ENCODE measurements at regions not wholly inside any gene's neighbourhood (a gene's known extent, or its start where the extent isn't known, plus 50 kb on each side); places are given as distances from the start of the nearest gene placed in this dataset.

DNA sequence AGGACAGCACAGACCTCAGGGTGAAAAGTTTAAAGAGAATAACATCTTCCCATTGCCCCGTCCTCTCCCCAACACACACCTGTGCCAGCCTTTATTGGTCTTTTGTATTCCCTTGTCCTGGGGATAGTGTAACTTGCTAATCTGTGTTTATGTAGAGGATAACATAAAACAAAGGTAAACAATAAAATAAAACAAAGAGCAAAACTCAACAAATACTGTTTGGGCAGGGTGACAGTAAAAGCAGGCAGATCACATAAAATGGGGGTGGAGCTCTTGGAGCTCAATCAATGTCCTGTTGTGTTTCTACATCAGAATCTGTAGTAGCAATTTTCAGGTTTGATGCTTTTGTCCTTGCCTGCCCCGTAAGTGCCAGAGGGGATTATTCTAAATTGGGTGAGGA, 1939.7 kb downstream of the TP53TG3F start:
- no peak for DNase-seq

DNA sequence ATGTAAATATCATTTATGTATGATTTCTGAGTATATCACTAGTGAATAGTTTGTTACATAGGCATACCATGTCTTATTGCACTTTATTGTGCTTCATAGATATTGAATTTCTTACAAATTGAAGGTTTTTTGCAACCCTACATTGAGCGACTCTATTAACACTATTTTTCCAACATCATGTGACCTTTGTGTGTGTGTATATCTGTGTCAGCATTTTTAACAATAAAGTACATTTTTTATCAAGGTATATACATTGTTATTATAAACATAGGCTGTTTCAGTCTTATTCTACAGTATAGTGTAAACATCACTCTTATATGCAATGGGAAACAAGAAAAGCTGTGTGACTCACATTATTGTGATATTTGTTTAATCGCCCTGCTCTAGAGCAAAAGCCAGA, 1944.9 kb downstream of the TP53TG3F start:
- DNase-seq = no peak

DNA sequence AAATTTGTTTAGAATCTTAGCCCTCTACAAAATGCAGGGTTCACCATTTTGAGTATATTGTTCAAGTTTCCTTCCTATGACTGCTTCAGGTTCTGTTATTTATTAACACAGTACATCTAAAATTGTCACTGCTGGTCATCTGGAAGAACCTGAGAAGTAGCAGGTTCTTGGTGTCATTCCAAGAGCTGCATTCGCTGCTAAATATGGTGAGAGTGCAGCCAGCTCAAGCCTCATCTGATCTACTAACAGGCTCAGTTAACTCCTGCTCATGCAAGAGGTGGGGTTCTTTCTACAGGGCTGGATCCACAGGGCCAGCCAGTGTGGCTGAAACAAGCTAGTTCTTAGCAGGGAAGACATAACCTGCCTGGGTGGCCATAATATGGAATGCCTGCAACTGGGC, 1946.1 kb downstream of the TP53TG3F start:
- DNase-seq = no peak

DNA sequence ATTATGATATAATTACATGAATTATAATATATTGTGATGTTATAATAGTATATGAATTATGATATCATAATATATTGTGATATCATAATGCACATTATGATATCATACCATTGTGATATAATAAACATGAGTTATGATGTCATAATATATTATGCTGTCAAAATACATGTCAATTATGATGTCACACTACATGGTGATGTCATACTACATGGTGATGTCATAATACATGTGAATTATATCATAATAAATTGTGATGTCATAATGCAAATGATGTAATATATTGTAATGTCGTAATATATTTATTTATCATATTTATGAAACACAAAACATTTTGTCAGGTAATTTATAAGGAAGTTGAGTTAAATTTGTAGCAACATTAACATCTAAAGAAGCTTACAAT, 1950.1 kb downstream of the TP53TG3F start:
- no peak for DNase-seq

DNA sequence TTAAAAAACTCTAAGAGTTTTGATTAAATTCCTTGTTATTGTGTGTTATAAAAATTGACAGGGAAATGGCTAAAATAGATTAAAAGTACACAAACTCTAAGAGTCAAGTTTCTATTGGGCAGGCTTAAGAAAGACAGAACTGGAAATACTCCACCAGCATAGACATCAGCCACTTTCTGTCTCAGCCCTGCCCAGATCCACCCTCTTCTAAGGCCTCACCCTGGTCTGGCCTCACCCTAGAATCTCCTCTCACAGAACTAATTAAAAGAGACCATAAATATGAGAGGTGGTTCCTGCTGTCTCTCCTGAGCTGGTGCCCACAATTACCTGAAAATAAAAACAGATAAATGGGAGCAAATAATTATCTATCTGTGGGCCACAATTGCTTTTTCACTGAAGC, 1951.0 kb downstream of the TP53TG3F start:
- no peak for DNase-seq

DNA sequence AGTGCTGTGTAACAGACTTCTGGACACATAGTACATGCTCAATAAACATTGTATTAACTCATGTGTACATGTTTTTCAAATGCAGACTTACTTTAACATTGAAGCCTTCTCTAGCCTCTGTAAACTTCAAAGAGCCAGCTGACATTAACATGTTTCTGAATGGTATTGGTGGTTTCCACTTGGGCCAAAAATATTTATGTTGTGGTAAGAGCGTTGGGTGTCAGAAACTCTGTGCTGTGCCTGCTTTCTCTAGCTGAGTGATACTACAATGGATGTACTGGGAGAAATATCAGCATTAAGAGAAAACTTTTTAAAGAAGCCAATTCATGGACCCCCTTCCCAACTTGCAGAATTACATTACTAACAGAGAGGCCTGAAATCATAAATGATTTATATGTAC, 1951.7 kb downstream of the TP53TG3F start:
- no peak for DNase-seq

DNA sequence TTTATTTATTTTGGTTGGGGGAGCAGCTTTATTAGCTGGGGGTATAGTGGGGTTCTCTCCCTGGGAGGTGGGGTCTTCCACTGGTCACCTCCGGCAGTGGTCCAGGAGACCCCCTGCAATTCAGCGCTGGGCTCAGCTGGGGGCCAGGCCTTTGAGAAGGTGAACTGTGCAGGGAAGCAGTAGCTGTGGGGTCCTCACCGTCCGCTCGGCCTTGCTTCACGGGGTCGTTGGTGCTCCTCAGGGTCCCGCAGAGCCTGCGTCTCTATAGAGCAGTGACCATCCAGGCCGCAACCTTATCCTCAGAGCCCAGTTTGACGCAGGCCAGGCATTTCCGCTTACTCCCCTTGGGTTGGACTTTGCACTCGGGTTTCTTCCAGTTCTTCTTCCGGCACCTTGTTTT, 1954.7 kb downstream of the TP53TG3F start:
- DNase-seq = no peak

DNA sequence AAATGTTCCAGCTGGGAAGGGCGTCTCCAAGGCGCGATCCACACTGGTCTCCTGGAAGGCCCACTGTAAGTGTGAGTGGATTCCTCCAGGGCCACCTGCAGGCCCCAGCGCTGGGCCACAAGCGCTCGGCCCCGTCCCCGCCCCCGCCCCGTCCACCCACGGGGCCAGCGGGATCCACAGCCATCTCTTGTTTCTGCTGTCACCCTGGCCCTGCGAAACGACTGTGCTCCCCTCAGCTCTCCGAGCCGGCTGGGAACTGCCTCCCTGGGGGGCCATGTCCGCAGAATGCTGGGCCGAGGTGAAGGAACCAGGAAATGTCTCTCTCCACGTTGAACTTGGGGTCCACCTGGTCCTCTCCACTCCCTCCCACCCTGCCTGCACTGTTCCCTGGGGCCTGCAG, 1955.2 kb downstream of the TP53TG3F start:
- no peak for DNase-seq

DNA sequence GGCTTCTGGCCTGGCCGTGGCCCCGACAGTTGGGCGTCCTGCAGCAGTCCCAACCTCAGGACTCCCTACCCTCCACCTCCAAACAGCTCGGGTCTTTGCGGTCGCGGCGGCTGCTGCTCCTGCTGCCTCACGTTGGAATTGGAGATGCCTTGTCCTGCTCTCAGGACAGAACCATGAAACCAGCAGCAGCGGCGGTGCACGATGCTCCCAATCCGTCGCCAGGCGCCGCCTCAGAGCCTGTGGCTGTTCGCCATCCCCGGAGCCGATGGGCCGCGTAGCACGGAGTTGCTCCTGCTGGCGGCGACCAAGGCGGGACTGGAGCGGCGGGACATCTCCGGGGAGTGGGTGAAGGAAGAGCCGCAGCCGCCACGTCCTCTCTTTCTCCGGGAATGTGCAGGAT, 1965.9 kb downstream of the TP53TG3F start:
- no peak for DNase-seq

DNA sequence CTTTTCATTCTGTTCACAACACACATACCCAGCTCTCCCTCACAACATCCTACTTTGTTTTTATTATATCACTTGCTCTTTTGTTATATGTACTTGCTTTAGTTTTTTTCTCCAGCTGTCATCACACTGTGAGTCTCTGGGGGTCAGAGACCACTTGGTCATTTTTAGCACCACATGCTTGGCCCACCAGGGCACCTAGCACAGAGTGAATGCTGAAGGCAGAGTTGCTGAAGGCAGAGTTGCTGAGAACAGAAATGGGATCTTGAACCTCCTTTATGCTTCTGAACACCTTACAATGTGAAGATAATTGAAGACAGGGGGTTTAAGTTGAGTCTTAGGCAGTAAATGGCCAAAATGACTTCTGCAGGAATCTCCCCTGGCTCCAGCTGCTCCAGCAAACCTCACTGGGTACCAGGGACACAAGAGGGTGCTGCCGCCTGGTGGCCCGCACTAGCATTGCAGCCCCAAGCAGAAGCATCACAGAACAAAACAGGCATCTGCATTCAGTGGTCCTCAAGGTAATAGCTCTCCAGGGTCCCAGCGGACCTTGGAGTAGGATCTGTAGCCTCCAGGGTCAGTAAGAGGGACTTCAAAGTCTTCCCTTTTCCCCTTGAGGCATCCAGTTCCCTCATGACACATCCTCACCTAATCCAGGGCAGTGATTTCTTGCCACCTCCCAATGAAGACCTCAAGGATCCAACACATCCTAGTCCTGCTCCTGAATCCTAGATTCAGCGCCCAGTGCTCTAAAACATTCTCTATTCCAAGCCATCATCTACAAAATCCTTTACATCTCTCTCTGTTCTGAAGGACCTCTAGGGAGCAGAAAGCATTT, 1972.6 kb downstream of the TP53TG3F start:
- DNase-seq = no peak

DNA sequence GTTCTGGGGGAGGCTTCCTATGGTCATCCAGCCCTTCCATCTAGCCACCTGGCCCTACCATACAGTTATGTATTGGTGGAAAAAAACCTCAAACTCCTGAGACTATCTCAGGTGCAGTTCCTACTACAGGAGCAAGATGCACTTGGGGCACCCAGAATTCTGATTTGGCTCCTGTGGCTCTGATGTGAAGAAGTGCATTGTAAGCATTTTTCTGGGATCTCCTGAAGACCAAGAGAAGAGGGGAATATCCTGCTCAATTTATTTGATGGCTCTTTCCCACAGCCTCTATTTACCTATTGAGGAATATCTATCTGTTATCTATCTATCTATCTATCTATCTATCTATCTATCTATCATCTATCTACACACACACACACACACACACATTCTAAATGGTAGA, 1981.5 kb downstream of the TP53TG3F start:
- DNase-seq = no peak

DNA sequence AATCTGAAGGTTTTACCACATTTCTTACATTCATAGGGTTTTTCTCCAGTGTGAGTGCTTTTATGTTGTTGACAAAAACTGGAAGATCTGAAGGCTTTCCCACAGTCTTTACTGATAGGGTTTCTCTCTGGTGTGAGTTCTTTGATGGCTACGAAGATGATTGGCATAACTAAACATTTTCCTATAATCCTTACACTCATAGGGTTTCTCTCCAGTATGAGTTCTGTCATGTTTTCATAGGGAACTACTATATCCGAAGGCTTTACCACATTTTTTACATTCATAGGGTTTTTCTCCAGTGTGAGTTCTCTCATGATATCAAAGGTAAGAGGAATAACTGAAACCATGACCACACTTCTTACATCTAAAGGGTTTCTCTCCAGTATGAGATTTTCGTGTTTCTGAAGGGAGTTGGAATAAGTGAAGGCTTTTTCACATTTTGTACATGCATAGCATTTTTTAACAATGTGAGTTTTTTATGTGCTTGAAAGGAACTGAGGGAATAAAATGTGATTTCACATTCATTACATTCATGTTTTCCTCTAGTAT, 1987.7 kb downstream of the TP53TG3F start:
- no peak for DNase-seq

DNA sequence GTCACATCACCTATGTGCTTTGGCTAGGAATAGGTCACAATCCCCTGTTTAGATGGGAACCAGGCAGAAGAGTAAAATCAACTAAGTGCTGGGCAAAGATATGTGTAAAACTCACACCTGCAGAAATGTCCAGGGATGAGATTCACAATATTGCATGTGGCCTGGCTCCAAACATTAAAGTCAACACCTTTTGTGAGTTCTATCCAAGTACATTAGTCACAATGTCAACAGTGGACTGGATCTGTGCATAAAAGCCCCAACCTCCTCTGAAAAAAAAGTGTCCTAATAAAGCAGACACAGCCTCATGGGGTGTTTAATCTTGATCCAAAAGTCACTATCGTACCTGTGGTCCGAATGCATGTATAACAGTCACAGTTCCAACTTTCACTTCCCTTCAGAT, 1990.3 kb downstream of the TP53TG3F start:
- no peak for DNase-seq

DNA sequence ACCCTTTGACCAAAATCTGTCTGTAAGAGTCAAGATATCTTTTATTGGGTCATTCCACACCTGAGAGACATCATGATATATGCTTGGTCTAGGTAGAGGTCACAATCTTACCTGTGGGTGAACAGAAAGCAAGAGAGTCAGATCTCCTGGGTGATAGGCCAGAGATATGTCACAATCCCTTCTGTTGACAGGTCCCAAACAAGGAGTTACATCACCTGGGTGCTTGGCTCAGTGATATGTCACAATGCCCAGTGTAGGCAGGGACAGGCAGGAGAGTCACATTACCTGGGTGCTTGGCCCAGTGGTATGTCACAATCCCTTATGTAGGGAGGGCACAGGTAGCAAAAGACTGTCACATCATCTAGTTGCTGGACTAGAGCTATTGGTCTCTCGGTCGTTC, 1991.2 kb downstream of the TP53TG3F start:
- no peak for DNase-seq

DNA sequence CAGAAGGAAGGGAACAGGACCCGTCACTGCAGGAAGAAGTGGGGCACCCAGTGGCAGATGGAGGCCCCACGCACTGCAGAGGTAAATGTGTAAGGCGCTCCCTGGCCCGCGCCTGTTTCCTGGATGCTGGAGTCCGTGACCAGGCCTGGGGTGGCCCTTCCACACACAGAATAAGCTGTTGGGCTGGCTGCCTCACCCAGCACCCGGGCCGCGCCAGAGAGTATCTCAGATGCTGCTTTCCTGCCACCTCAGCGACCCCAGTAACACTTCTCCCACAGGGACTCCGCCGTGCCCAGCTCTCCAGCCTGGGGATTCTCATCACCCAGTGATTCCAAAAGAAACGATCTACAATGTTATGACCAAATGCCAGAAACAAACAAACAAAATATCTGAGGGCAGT, 1993.1 kb downstream of the TP53TG3F start:
- DNase-seq = no peak

DNA sequence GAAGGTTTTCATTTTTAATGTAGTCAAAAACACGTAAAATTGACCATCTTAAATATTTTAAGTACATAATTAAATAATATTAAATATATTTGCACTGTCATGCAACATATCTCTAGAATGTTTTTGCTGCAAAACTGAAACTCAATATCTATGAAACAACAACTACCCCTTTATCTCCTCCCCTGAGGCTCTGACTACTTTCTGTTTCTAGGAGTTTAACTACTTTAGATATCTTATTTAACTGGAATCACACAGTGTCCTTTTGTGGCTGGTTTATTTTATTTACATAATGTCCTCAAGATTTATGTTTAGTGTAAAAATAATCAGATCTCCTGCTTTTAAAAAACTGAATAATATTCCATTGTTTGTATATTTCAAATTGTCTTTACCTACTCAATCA, 2003.9 kb downstream of the TP53TG3F start:
- no peak for DNase-seq

DNA sequence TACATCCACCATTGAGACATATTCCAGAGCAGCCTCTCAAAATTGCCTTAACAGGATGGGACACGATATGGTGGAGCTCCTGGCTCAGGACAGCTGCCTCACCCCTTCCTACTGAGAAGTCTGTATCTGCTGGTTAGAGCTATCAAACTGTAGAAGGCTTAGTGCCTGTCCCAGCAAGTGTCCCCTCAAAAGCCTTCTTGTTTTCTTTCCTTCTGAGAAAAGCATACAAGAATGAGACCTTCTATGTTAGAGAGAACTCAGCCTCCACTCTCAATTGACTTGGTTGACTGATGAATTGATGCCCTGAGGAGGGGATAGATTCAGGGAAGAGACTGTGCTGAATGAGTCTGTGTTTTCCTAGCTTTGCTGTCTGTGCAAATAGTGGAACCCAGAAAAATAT, 2020.9 kb downstream of the TP53TG3F start:
- no peak for DNase-seq

DNA sequence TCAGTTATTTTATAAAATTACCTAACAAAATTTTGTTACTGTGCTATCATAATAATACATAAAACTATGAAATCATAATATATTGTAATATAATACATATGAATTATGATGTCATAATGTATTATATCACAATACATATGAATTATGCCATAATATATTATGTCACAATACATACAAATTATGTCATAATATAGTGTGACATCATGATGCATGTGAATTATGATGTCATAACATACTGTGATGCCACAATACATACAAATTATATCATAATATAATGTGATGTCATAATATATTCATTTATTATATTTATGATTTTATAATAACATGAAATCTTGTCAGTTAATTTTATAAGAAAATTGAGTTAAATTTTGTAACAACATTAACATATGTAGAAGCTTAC, 2021.6 kb downstream of the TP53TG3F start:
- DNase-seq = no peak

DNA sequence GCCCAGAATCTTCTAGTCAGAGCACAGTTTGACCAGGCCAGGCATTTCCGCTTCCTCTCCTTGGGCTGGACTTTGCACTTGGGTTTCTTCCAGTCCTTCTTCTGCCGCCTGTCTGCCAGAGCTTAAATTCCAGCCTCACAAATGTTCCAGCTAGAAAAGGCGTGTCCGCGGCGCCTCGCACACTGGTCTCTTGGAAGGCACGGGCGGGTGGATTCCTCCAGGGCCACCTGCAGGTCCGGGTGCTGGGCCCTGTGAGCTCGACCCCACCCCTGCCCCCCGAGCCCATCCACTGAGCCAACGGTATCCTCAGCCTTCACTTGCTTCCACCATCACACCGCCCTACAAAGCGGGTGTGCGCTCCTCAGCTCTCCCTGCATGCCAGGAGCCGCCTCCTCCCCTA, 2026.5 kb downstream of the TP53TG3F start:
- no peak for DNase-seq

DNA sequence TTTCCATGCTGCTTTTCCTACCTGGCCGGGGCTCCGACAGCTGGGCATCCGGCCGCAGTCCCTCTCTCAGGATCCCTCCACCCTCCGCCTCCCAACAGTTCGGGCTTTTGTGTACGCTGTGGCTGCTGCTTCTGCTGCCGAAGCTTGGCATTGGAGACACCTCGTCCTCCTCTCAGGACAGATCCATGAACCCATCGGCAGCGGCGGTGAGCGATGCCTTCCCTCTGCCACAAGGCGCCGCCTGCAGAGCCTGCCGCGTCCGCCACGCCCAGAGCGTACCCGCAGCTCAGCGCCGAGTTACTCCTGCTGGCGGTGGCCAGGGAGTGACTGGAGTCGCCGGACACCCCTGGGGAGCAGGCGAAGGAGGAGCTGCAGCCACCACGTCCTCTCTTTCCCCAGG, 2032.8 kb downstream of the TP53TG3F start:
- no peak for DNase-seq

DNA sequence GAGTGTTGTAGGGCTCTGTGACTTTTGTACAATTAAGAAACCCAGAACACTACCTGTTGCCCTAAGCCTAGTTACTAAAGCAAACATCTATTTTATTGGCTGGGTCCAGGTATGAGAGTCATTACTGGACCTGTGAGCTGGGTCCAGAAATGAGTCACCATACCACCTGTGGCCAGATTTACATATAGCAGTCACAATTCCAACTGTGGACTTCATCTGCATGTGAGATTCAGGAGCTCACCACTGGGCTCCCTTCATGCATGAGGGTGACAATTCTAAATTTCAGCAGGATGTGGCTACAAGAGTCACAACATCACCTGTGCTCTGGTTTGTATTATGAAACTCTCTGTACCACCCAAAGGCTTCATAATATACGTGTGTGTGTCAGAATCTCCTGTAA, 2038.0 kb downstream of the TP53TG3F start:
- no peak for DNase-seq

DNA sequence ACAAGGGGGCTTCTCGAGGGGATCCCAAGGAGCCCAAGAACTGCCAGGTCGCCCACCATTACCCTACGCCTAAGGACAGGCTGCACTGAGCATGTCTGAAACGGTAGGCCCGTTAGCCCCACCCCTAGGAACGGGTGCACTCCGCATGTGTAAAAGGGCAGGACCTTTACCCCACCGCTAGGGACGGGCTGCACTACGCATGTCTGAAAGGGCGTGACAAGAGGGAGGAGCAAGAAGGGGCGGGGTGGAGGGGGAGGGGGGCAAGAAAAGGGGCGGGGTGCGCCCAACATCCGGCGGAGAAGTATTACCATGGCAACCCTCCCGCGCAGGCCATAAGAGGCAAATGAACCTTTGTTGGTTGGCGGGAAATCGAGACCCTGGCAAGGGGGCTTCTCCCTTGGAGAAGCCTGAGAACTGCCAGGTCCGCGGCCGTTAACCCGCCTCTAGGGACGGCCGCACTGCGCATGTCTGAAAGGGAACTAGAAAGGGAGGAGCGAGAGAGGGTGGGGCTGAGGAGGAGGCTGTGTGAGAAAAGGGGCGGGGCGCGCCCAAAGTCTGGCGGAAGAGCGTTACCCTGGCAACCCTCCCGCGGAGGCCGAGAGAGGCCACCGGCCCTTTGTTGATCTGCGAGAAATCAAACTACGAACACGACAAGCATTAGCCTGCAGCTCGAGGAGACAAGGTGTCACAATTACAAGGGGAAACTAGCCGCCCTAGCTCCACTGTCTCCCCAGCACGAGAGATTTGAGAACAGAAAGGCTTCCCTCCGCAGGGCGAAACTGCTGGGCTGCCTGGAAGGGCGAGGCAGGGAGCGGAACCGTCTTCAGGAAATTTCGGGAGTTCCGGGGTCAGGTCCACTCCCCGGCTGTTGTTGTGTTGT, 2046.8 kb downstream of the TP53TG3F start:
- no peak for DNase-seq

DNA sequence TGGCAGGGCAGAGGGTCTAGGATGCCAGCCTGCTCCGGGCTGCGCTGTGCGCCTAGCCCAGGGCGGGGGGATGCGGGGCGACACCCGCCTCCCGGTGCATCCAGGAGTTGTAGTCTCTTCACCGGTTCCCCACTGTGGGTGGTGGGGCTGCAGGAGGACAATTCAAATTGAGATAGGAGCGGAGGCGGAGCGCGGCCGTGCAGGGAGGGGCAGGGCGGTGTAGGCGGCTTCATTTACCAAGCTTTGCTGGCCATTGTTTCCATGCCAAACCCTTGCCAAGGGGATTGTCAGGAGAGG, 2047.4 kb downstream of the TP53TG3F start:
- DNase-seq = no peak

DNA sequence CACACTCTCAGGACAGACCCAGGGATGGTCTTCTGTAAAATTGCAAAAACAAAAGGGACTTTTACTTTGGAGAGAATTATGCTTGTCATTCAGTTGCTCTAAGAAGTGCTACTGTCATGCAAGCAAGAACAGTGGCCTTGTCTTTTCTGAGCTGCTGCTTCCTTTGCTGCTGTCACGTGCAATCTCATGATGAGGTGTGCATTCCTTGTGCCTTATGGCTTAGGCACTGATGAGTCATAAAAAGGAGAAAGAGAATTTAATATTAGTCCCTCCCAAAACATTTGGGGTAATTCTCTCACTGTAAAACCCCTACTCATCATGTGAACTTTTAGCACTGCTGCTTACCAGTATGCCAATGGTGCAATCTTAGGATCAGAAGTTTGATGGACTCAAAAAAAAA, 2051.3 kb downstream of the TP53TG3F start:
- DNase-seq = no peak

Data from fibroblast of skin of back (primary cell).